Hepatocyte (in vitro differentiated cells): ENCODE measurements at regions not wholly inside any gene's neighbourhood (a gene's known extent, or its start where the extent isn't known, plus 50 kb on each side); places are given as distances from the start of the nearest gene placed in this dataset.

Experiments used
- CTCF ChIP-seq: fragments of 200-600 bp; sonication (generic); IDR thresholded peaks from 2 replicates; pipeline ENCODE4 v1.5.1; 2016; ENCODE audit warnings: antibody characterized with exemption, mild to moderate bottlenecking; ENCODE audit not compliant: poor library complexity
- EZH2 ChIP-seq: fragments of 200-600 bp; sonication (generic); IDR thresholded peaks from 2 replicates; pipeline ENCODE4 v1.6.1; 2016; ENCODE audit warnings: antibody characterized with exemption, mild to moderate bottlenecking, borderline replicate concordance
- EZH2phosphoT487 ChIP-seq: fragments of 200-600 bp; sonication (generic); IDR thresholded peaks from one replicate; pipeline ENCODE4 v1.6.1; 2018; ENCODE audit warnings: antibody characterized with exemption, mild to moderate bottlenecking, low read depth, moderate library complexity; ENCODE audit not compliant: unreplicated experiment, severe bottlenecking

GRCh38 chr12:126558810-126559209 is 1493.6 kb downstream of the AACS start:
- TF ChIP-seq CTCF, result no peak
- no peak for TF ChIP-seq EZH2
- TF ChIP-seq EZH2phosphoT487, result no peak
